Heart right ventricle (tissue), 16 donors: ENCODE measurements at regions not wholly inside any gene's neighbourhood (a gene's known extent, or its start where the extent isn't known, plus 50 kb on each side); places are given as distances from the start of the nearest gene placed in this dataset.

Experiments used
- ATAC-seq, 8 donors: fragments of 200-7000 bp; cut with Tn5 transposase; one replicate each; pipeline ENCODE4 v1.9.1; 2020; ENCODE audit warnings: mild to moderate bottlenecking in 8 of 8, moderate library complexity in 8 of 8, moderate number of reproducible peaks in 1 of 8
- DNase-seq, 2 donors: peaks; one replicate each; pipeline ENCODE4 v3.0.0-alpha.2; 2020
- H3K27ac ChIP-seq, 10 donors: fragments of 200-600 bp; sonication (generic) in 2 of 10; one replicate each; pipeline versions ENCODE4 v1.5.0 to v1.8.0; 2020 to 2022; ENCODE audit warnings: mild to moderate bottlenecking in 3 of 10
- H3K27me3 ChIP-seq, 7 donors: fragments of 200-600 bp; one replicate each; pipeline ENCODE4 v1.8.0; 2021 to 2022; ENCODE audit warnings: mild to moderate bottlenecking in 2 of 7
- H3K36me3 ChIP-seq, 9 donors: fragments of 200-600 bp; sonication (generic) in 1 of 9; one replicate each; pipeline versions ENCODE4 v1.5.0 to v1.8.0; 2020 to 2022; ENCODE audit warnings: mild to moderate bottlenecking in 2 of 9
- H3K4me1 ChIP-seq, 9 donors: fragments of 200-600 bp; sonication (generic) in 1 of 9; one replicate each; pipeline versions ENCODE4 v1.5.0 to v1.8.0; 2020 to 2022; ENCODE audit warnings: mild to moderate bottlenecking in 4 of 9
- H3K4me3 ChIP-seq, 10 donors: fragments of 200-600 bp; sonication (generic) in 2 of 10; one replicate each; pipeline versions ENCODE4 v1.5.0 to v1.8.0; 2020 to 2022; ENCODE audit warnings: mild to moderate bottlenecking in 7 of 10, moderate library complexity in 2 of 10
- H3K9me3 ChIP-seq, 11 donors: fragments of 200-600 bp in 10 of 11; sonication (generic) in 2 of 11; one replicate each; pipeline versions ENCODE4 v1.5.0 to v1.8.0; 2013 to 2022; ENCODE audit warnings: mild to moderate bottlenecking in 2 of 11, control low read depth in 1 of 11, moderate library complexity in 1 of 11
- CTCF ChIP-seq, 9 donors: fragments of 200-600 bp; sonication (generic) in 2 of 9; IDR thresholded peaks; one replicate each; pipeline versions ENCODE4 v1.5.0 to v1.8.0; 2021 to 2022; ENCODE audit warnings: antibody characterized with exemption in 9 of 9, mild to moderate bottlenecking in 5 of 9, moderate library complexity in 1 of 9
- WGBS, 2 donors: extraction: QIAGEN DNeasy Blood & Tissue Kit; methylation state at CpG; one replicate each; pipeline ENCODE4 v1.1.7; 2013; ENCODE audit warnings: inconsistent platforms in 1 of 2; 5-methylcytosine and 5-hydroxymethylcytosine counted together
- intact Hi-C, 10 donors: fragments of 100-400 bp; cut with DNase I; formaldehyde crosslinking; loops; one replicate each; pipeline versions ENCODE4 v1.11.1 to v1.14.2; 2022
- donor health status: Arrhythmogenic right ventricular cardiomyopathy.
- donor health status: ischemic (EF 13 %, LVEDD 7.1; RV severe dilation, severe dysfunction).
- donor health status: healthy with polysubstance abuse.
- donor health status: DM: no; HTN: yes; CAD: no.
- donor health status: DM: no; HTN: no; CAD: no.
- donor health status: ischemic (EF 25% LVEDD 6.9; RV normal size, moderate dysfunction).
- donor health status: ischemic (EF 25% LVEDD 5.7; RV mildly dilated, moderate dysfunction).
- donor health status: healthy.
- donor health status: DM: yes; HTN: yes; CAD: no.
- donor health status: Ischemic cardiomyopathy.
- donor health status: ischemic (EF 35%, LVEDD 5.7; RV mildly dilated, moderate dysfunction).
- donor health status: nonischemic (EF 11% LVEDD 7.7; RV severe dilation, severe dysfunction).
- donor health status: DM: yes; HTN: yes; CAD: no.
- donor health status: PGD.
- donor health status: ischemic (EF 29% LVEDD 5.4; RV normal size, mild dysfunction).
- donor health status: nonischemic (EF 23%, LVEDD 6.1; RV moderate dilation, normal function).

GRCh38 chr3:127140501-127141460, 52.1 kb upstream of the PRR23E start:
- WGBS, 2 donors = 89 to 91% methylated on average over 16 to 18 of the region's 18 CpGs
- intact Hi-C loops = no loop called here
- Histone ChIP-seq H3K9me3 (peaks cover 0 to 7% (median 0%) of the 10 kb centered on the region in 11 donors), H3K36me3 (no peaks in the 10 kb centered on the region), H3K27ac (no peak overlapping the region), H3K27me3 (peaks cover 0 to 14% (median 4%) of the 10 kb centered on the region in 7 donors), H3K4me1 (peaks cover 0 to 30% (median 8%) of the 10 kb centered on the region in 9 donors), H3K4me3 (no peak overlapping the region)
- TF ChIP-seq CTCF (IDR thresholded peaks at IDR 0.05) = no peak
- ATAC-seq (no peak), DNase-seq (no peak)

GRCh38 chr3:127141921-127142730, 50.8 kb upstream of the PRR23E start:
- Histone ChIP-seq H3K9me3 (peaks cover 0 to 7% (median 0%) of the 10 kb centered on the region in 11 donors), H3K27me3 (peaks cover 0 to under 1% (median 0%) of the 10 kb centered on the region in 7 donors), H3K4me3 (no peak overlapping the region), H3K4me1 (peaks cover 0 to 19% (median 8%) of the 10 kb centered on the region in 9 donors), H3K36me3 (no peaks in the 10 kb centered on the region), H3K27ac (no peak overlapping the region)
- ATAC-seq = no peak
- 59 to 64% methylated on average over 19 of the region's 19 CpGs for WGBS, 2 donors
- no peak for DNase-seq
- intact Hi-C loops = no loop called here
- TF ChIP-seq CTCF (IDR thresholded peaks at IDR 0.05) = no peak
